ENCODE measurements at regions not wholly inside any gene's neighbourhood (a gene's known extent, or its start where the extent isn't known, plus 50 kb on each side); places are given as distances from the start of the nearest gene placed in this dataset.
A peak's percentile ranks its signal among the peaks of the same experiment; 100 is the strongest.

DNA sequence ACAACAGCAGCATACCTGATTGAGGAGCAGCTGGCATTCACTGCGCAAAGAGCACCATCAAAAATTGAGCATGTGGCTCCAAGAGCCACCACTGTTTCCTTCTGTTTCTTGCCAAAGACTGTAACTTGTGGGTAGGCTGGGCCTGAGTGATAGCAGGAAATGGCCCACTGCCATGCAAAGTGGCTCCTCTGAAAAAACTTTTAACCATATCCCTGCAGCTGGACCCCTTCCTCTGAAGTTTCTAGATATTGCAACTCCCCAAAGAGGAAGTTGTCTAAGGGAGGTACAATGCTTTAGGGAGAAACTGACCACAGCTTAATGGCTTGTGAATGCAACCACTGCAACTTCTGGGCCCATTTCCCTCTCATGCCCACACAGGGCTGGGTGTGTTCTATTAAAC, 355.4 kb upstream of the PDE4D start:
- TF ChIP-seq ZFX (IDR thresholded peaks at IDR 0.05; ENCODE audit: borderline replicate concordance) = no peak
- no peak overlapping the region for H3K27ac ChIP-seq

- no peak overlapping the region for H3K27ac ChIP-seq
- TF ChIP-seq, protein P1, sequence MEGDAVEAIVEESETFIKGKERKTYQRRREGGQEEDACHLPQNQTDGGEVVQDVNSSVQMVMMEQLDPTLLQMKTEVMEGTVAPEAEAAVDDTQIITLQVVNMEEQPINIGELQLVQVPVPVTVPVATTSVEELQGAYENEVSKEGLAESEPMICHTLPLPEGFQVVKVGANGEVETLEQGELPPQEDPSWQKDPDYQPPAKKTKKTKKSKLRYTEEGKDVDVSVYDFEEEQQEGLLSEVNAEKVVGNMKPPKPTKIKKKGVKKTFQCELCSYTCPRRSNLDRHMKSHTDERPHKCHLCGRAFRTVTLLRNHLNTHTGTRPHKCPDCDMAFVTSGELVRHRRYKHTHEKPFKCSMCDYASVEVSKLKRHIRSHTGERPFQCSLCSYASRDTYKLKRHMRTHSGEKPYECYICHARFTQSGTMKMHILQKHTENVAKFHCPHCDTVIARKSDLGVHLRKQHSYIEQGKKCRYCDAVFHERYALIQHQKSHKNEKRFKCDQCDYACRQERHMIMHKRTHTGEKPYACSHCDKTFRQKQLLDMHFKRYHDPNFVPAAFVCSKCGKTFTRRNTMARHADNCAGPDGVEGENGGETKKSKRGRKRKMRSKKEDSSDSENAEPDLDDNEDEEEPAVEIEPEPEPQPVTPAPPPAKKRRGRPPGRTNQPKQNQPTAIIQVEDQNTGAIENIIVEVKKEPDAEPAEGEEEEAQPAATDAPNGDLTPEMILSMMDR (IDR thresholded peaks at IDR 0.05) = no peak
- no peak for TF ChIP-seq ZFX (IDR thresholded peaks at IDR 0.05; ENCODE audit: borderline replicate concordance)
Measured at GRCh38 chr5:60243713-60244112, 350.2 kb upstream of the PDE4D start.

DNA sequence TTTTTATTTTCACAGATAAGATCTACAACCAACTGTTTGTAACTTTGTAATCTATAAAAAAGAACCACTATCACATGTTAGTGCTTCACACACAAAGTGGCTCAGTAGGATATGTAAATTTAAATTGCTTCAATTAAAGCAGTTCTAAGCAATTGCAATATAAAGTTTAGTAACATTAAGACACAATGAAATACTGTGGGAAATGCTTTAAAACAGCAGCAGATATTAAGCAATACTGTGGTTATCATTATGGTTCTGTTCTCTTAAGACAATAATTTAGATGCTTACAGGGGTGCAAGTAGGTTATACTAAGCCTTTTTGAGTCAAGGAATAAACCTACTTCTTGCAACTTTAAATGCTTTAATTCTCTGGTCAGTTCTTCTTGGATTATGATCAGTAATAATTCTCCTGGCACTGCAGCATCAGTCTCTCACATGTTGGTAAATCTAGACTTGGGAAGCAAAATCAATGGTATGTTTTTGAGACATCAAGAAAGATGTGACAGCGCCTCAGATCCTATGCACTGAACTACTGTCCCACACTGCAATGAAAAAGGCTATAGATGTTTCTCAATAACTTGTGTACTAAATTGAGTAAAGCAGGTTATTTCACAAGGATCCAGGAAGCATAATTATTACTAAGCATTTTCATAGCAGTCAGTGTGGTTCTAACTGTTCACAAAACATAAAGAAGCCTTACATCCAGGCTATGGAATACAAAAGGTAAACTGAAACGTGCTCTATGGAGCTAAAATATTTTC, 338.7 kb upstream of the PDE4D start:
- TF ChIP-seq ZFX (IDR thresholded peaks at IDR 0.05; ENCODE audit: borderline replicate concordance) = no peak
- TF ChIP-seq, protein P1 (IDR thresholded peaks at IDR 0.05) = no peak
- H3K27ac ChIP-seq = no peak overlapping the region

GRCh38 chr5:60230456-60230855, 336.9 kb upstream of the PDE4D start:
- H3K27ac ChIP-seq = no peak overlapping the region
- no peak for TF ChIP-seq ZFX (IDR thresholded peaks at IDR 0.05; ENCODE audit: borderline replicate concordance)
- TF ChIP-seq, protein P1 (IDR thresholded peaks at IDR 0.05) = no peak

DNA sequence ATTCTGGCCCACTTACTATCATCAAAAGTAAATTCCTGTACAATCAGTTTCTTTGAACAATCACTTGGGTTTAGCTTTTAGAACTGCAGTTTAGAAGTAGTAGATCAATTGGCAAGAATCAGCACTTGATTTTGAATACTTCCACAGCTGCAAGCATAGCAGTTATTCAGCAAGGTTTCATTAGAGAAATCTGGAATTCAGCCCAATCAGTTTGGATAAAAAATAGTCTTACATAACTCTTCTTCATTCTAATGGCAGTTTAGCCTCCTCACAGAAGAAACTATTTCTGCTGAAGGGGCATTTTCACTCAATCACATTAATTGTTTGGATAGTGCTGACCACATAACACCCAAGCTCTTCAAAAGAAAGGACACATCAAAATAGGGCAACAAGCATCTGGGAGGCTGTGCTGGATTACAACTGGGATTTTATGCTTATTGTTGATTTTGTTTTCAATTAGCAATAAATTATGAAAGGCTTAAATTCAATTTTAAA, 336.2 kb upstream of the PDE4D start:
- no peak overlapping the region for H3K27ac ChIP-seq
- TF ChIP-seq ZFX (IDR thresholded peaks at IDR 0.05; ENCODE audit: borderline replicate concordance) = no peak
- TF ChIP-seq, protein P1 (IDR thresholded peaks at IDR 0.05) = no peak

DNA sequence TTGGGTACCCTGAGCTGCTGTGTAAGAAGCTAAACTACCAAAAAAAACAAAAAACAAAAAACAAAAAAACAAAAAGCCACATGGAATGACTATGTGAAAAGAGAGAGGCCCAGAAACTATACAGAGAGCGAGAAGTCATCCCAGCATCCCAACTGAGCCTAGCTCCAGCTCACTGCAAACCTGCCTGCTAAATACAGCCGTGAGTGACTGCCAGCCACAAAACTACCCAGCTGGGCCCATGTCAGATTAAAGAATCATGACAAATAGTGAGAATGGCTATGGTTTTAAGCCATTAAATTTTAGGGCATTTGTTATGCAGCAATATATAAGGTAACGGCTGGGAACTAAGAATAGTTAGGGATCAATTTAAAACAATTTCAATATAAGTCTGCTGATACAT, 335.1 kb upstream of the PDE4D start:
- peak overlapping the region; percentile 3; the same call in 1 of the 2 replicates for H3K27ac ChIP-seq
- TF ChIP-seq ZFX (IDR thresholded peaks at IDR 0.05; ENCODE audit: borderline replicate concordance) = no peak
- TF ChIP-seq, protein P1 (IDR thresholded peaks at IDR 0.05) = no peak

- no peak overlapping the region for H3K27ac ChIP-seq
- no peak for TF ChIP-seq ZFX (IDR thresholded peaks at IDR 0.05; ENCODE audit: borderline replicate concordance)
- TF ChIP-seq, protein P1 (IDR thresholded peaks at IDR 0.05) = no peak
Measured at GRCh38 chr5:60226128-60226527, 332.6 kb upstream of the PDE4D start.
